ENCODE measurements at regions not wholly inside any gene's neighbourhood (a gene's known extent, or its start where the extent isn't known, plus 50 kb on each side); places are given as distances from the start of the nearest gene placed in this dataset.

DNA sequence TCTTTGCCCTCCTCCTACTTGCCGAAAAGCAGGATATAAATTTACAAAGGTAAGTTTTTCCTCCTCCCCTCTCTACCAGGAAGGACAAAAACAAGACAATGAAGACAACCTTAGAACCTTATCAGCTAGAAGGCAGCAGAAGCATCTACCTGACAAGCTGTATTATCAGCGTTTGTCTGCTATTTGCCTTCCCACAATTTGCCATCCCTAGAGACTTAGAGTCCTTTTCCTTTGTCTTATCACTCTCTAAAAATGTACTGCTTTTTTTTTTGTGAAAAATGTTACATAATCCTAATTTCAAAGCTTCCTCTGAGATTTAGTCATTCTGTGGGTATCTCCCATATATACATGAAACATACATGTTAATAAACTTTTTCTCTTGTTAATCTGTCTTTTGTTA, 176.9 kb upstream of the PROK2 start:
- no peak for DNase-seq (ENCODE audit: low read depth in 6 of 9, low spot score in 9 of 9)
- Histone ChIP-seq H3K4me3 (ENCODE audit: low read length in 2 of 2) (no peak overlapping the region), H3K4me1 (ENCODE audit: control insufficient read depth in 2 of 2, insufficient read depth in 2 of 2, low read length in 2 of 2) (peaks cover 18 to 38% of the 10 kb centered on the region in 2 donors), H3K27me3 (ENCODE audit: control insufficient read depth in 2 of 2, insufficient read depth in 1 of 2, low read length in 1 of 2) (no peaks in the 10 kb centered on the region), H3K36me3 (ENCODE audit: control insufficient read depth in 2 of 2, insufficient read depth in 2 of 2, low read length in 1 of 2) (no peaks in the 10 kb centered on the region), H3K9me3 (ENCODE audit: control insufficient read depth in 2 of 2, insufficient read depth in 1 of 2, low read length in 1 of 2) (no peaks in the 10 kb centered on the region), H3K27ac (ENCODE audit: low read depth in 1 of 2, low read length in 1 of 2) (no peak overlapping the region)
- 97% methylated on average over 2 of the region's 2 CpGs for WGBS

DNA sequence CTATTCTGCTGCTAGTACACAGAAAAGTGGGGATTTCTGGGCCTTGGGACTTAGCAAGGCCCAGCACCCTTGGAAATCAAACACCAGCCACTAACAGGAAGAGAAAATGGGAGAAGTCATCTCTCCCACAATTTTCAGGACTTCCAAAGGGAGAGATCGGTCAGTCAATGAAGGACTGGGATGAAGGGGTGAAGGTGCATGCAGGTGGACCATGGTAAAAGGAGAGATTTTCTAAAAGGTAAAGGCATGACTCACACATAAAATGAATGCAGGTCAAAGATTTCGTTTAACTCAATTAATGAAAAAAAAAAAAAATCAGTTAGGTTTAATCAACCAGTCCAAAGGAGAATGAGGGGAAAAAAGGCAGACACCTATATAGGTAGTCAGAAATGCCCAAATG, 176.4 kb upstream of the PROK2 start:
- H3K27ac ChIP-seq (ENCODE audit: low read depth in 1 of 2, low read length in 1 of 2): no peak overlapping the region
- H3K4me1 ChIP-seq (ENCODE audit: control insufficient read depth in 2 of 2, insufficient read depth in 2 of 2, low read length in 2 of 2): peaks cover 15 to 38% of the 10 kb centered on the region in 2 donors
- H3K9me3 ChIP-seq (ENCODE audit: control insufficient read depth in 2 of 2, insufficient read depth in 1 of 2, low read length in 1 of 2): no peaks in the 10 kb centered on the region
- WGBS: 97% methylated on average over 2 of the region's 2 CpGs
- no peak for DNase-seq (ENCODE audit: low read depth in 6 of 9, low spot score in 9 of 9)
- no peaks in the 10 kb centered on the region for H3K36me3 ChIP-seq (ENCODE audit: control insufficient read depth in 2 of 2, insufficient read depth in 2 of 2, low read length in 1 of 2)
- no peaks in the 10 kb centered on the region for H3K27me3 ChIP-seq (ENCODE audit: control insufficient read depth in 2 of 2, insufficient read depth in 1 of 2, low read length in 1 of 2)
- H3K4me3 ChIP-seq (ENCODE audit: low read length in 2 of 2): no peak overlapping the region

DNA sequence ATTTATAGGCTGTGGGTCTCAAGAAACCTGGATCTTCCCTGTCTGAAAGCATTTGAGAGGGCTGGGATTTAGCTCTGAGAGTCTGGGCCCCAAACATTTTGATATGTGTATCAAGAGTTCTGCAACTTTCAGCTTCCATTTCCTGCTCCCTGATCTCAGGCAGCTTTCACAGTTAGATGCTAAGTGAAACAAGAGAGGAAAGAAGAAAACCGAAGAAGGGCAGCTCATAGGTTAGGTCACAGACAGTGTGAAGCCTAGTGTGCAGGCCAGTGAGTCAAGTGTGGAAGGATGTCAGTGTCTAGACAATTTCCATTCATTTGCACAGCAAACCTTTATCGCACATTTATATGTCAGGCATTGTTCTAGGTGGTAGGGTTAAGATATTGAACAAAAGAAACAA, 173.6 kb upstream of the PROK2 start:
- 77% methylated on average over 2 of the region's 2 CpGs for WGBS
- Histone ChIP-seq H3K4me3 (ENCODE audit: low read length in 2 of 2) (no peak overlapping the region), H3K27me3 (ENCODE audit: control insufficient read depth in 2 of 2, insufficient read depth in 1 of 2, low read length in 1 of 2) (no peaks in the 10 kb centered on the region), H3K27ac (ENCODE audit: low read depth in 1 of 2, low read length in 1 of 2) (peak overlapping the region in 1 of 2 donors; percentile 27), H3K4me1 (ENCODE audit: control insufficient read depth in 2 of 2, insufficient read depth in 2 of 2, low read length in 2 of 2) (peaks cover 14 to 34% of the 10 kb centered on the region in 2 donors), H3K9me3 (ENCODE audit: control insufficient read depth in 2 of 2, insufficient read depth in 1 of 2, low read length in 1 of 2) (no peaks in the 10 kb centered on the region), H3K36me3 (ENCODE audit: control insufficient read depth in 2 of 2, insufficient read depth in 2 of 2, low read length in 1 of 2) (no peaks in the 10 kb centered on the region)
- DNase-seq (ENCODE audit: low read depth in 6 of 9, low spot score in 9 of 9): peak in 1 of 9 donors; percentile 46

DNA sequence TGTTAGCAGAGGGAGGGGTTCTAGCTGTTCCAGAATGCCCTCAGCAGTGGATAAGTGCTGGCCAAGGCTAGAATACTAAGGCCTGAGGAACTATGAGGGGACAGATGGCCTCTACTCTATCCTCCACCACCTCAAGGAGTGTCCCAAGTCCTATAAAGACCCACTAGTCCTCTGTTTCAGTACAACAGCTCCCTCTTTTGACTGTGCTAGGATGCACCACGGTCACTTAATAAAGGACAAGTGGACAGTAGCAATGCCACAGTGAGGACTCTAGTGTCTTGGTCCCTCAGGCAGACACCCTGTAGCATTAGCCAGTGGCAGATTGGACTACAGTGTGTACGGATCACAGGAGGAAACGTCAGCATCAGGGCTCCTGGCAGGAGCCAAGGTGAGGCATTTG, 171.8 kb upstream of the PROK2 start:
- H3K27ac ChIP-seq (ENCODE audit: low read depth in 1 of 2, low read length in 1 of 2): no peak overlapping the region
- no peak for DNase-seq (ENCODE audit: low read depth in 6 of 9, low spot score in 9 of 9)
- H3K36me3 ChIP-seq (ENCODE audit: control insufficient read depth in 2 of 2, insufficient read depth in 2 of 2, low read length in 1 of 2): no peaks in the 10 kb centered on the region
- peaks cover 14 to 38% of the 10 kb centered on the region in 2 donors for H3K4me1 ChIP-seq (ENCODE audit: control insufficient read depth in 2 of 2, insufficient read depth in 2 of 2, low read length in 2 of 2)
- H3K4me3 ChIP-seq (ENCODE audit: low read length in 2 of 2): no peak overlapping the region
- WGBS: 98% methylated on average over 3 of the region's 3 CpGs
- no peaks in the 10 kb centered on the region for H3K27me3 ChIP-seq (ENCODE audit: control insufficient read depth in 2 of 2, insufficient read depth in 1 of 2, low read length in 1 of 2)
- H3K9me3 ChIP-seq (ENCODE audit: control insufficient read depth in 2 of 2, insufficient read depth in 1 of 2, low read length in 1 of 2): no peaks in the 10 kb centered on the region

DNA sequence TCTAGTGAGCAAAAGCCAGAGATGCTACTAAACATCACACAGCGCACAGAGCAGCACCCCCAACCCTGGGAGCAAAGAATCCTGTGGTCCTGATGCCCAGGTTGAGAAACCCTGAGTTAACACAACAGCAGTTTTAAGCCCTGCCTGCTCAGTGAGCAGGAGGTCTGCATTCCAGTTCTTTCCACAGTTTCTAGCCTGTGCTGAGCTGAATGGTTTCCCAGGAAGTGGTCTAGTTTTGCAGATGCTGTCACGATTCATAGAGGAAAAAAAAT, 171.1 kb upstream of the PROK2 start:
- DNase-seq (ENCODE audit: low read depth in 6 of 9, low spot score in 9 of 9): peak in 1 of 9 donors; percentile 31
- 43% methylated on average over 2 of the region's 2 CpGs for WGBS
- Histone ChIP-seq H3K4me3 (ENCODE audit: low read length in 2 of 2) (no peak overlapping the region), H3K27me3 (ENCODE audit: control insufficient read depth in 2 of 2, insufficient read depth in 1 of 2, low read length in 1 of 2) (no peaks in the 10 kb centered on the region), H3K27ac (ENCODE audit: low read depth in 1 of 2, low read length in 1 of 2) (no peak overlapping the region), H3K4me1 (ENCODE audit: control insufficient read depth in 2 of 2, insufficient read depth in 2 of 2, low read length in 2 of 2) (peaks cover 14 to 38% of the 10 kb centered on the region in 2 donors), H3K36me3 (ENCODE audit: control insufficient read depth in 2 of 2, insufficient read depth in 2 of 2, low read length in 1 of 2) (no peaks in the 10 kb centered on the region), H3K9me3 (ENCODE audit: control insufficient read depth in 2 of 2, insufficient read depth in 1 of 2, low read length in 1 of 2) (no peaks in the 10 kb centered on the region)

DNA sequence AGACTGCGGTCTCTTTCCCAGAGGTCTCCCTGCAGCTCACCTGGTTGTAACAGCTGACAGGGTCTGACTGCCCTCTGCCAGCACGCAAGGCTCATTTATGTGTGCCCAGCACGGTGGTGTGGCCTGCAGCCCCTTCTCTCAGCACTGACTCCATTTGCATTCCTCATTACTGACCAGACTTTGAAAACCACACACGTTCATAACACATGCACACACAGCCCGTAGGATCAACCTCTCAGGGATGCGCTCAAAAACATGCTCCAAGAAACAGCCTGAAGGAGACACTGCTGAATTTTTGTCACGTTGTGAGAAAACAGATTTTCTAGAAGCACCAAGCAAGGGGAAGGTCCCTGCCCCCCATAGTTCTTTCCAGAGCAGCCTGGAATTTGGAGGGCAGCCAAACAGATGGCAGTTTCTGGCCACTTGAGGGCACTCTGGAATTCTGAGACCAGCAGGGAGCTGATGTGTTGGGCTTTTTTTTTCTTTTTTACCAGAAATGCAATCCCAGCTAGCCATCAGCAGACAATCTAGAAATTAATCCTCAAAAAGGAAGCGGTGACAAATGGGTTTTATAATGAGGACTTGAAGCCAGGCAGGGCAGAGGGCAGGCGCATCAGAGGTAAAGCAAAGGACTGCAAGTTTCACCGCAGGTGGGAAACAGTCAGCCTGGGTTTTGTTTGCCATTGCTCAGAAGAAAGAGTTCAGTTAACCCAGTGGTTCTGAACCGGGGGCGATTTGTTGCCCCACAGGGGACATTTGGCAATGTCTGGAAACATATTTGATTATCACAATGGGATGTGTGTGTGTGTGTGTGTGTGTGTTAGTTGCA, 170.5 kb upstream of the PROK2 start:
- DNase-seq (ENCODE audit: low read depth in 6 of 9, low spot score in 9 of 9): peak in 2 of 9 donors; percentile 20 to 58
- Histone ChIP-seq H3K36me3 (ENCODE audit: control insufficient read depth in 2 of 2, insufficient read depth in 2 of 2, low read length in 1 of 2) (no peaks in the 10 kb centered on the region), H3K27ac (ENCODE audit: low read depth in 1 of 2, low read length in 1 of 2) (no peak overlapping the region), H3K4me3 (ENCODE audit: low read length in 2 of 2) (no peak overlapping the region), H3K27me3 (ENCODE audit: control insufficient read depth in 2 of 2, insufficient read depth in 1 of 2, low read length in 1 of 2) (no peaks in the 10 kb centered on the region), H3K9me3 (ENCODE audit: control insufficient read depth in 2 of 2, insufficient read depth in 1 of 2, low read length in 1 of 2) (no peaks in the 10 kb centered on the region), H3K4me1 (ENCODE audit: control insufficient read depth in 2 of 2, insufficient read depth in 2 of 2, low read length in 2 of 2) (peaks cover 14 to 38% of the 10 kb centered on the region in 2 donors)
- WGBS: 49% methylated on average over 12 of the region's 12 CpGs

DNA sequence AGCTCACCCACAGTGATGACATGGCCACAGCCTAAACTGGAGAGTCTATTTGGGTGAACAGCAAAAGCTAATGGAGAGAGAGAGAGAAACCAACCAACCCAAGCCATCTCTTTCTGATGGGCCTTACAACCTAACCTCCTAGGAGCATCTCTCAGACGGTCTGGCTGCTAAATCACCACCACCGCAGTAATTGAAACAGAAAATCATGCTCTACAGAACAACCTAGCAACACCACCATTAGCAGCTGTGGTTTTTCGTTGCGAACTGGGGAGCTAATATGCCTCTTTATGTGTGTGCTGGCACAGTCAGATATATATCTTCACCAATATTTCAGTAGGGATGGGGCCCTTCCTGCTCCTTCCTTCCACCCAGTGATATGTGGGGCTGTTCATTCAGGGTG, 166.9 kb upstream of the PROK2 start:
- no peak for DNase-seq (ENCODE audit: low read depth in 6 of 9, low spot score in 9 of 9)
- Histone ChIP-seq H3K9me3 (ENCODE audit: control insufficient read depth in 2 of 2, insufficient read depth in 1 of 2, low read length in 1 of 2) (no peaks in the 10 kb centered on the region), H3K36me3 (ENCODE audit: control insufficient read depth in 2 of 2, insufficient read depth in 2 of 2, low read length in 1 of 2) (no peaks in the 10 kb centered on the region), H3K4me1 (ENCODE audit: control insufficient read depth in 2 of 2, insufficient read depth in 2 of 2, low read length in 2 of 2) (peaks cover 14 to 23% of the 10 kb centered on the region in 2 donors), H3K27ac (ENCODE audit: low read depth in 1 of 2, low read length in 1 of 2) (no peak overlapping the region), H3K27me3 (ENCODE audit: control insufficient read depth in 2 of 2, insufficient read depth in 1 of 2, low read length in 1 of 2) (no peaks in the 10 kb centered on the region), H3K4me3 (ENCODE audit: low read length in 2 of 2) (no peak overlapping the region)
- WGBS: 69% methylated on average over 4 of the region's 4 CpGs

DNA sequence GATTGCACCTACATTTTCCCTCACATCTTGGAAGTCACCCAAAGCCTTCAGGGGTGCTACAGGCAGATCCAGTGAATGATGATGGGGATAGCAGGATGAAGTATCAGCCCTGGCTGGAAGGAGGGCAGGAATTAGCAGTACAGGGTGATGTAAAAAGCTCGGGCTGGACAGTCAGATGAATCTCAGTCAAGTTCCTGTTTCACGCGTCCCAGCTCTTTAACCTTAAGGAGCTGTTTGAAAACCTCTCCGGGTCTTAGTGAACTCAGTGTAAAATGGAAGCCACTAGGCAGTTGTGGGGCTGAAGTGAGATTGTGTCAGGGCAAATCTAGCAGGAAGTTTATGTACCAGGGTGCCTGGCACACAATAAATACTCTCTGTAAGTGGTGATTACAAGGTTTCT, 166.4 kb upstream of the PROK2 start:
- Histone ChIP-seq H3K4me1 (ENCODE audit: control insufficient read depth in 2 of 2, insufficient read depth in 2 of 2, low read length in 2 of 2) (peaks cover 11 to 18% of the 10 kb centered on the region in 2 donors), H3K9me3 (ENCODE audit: control insufficient read depth in 2 of 2, insufficient read depth in 1 of 2, low read length in 1 of 2) (no peaks in the 10 kb centered on the region), H3K36me3 (ENCODE audit: control insufficient read depth in 2 of 2, insufficient read depth in 2 of 2, low read length in 1 of 2) (no peaks in the 10 kb centered on the region), H3K4me3 (ENCODE audit: low read length in 2 of 2) (no peak overlapping the region), H3K27me3 (ENCODE audit: control insufficient read depth in 2 of 2, insufficient read depth in 1 of 2, low read length in 1 of 2) (no peaks in the 10 kb centered on the region), H3K27ac (ENCODE audit: low read depth in 1 of 2, low read length in 1 of 2) (no peak overlapping the region)
- no peak for DNase-seq (ENCODE audit: low read depth in 6 of 9, low spot score in 9 of 9)
- WGBS: 82% methylated on average over 4 of the region's 4 CpGs

DNA sequence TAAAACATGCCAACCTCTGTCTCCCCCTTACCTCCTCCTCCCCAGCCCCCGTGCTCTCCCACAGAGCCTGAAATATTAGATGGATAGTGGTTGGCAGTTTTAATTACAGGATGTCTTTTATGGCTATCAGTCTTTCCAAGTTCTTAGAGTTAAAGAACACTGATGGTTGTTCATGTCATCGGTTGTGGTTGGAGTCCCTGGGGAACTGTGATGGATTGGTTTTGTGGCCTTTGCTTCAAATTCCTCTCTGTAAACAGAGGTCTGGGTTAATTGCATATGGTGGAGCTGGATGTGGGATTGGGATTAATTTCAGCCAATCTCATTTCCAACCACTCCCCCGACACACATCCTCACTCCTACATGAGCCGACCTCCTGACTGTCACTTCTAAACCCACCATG, 164.5 kb upstream of the PROK2 start:
- peaks cover 0 to 5% of the 10 kb centered on the region in 2 donors for H3K4me1 ChIP-seq (ENCODE audit: control insufficient read depth in 2 of 2, insufficient read depth in 2 of 2, low read length in 2 of 2)
- H3K27ac ChIP-seq (ENCODE audit: low read depth in 1 of 2, low read length in 1 of 2): no peak overlapping the region
- H3K27me3 ChIP-seq (ENCODE audit: control insufficient read depth in 2 of 2, insufficient read depth in 1 of 2, low read length in 1 of 2): no peaks in the 10 kb centered on the region
- no peaks in the 10 kb centered on the region for H3K36me3 ChIP-seq (ENCODE audit: control insufficient read depth in 2 of 2, insufficient read depth in 2 of 2, low read length in 1 of 2)
- WGBS: 93% methylated on average over 4 of the region's 4 CpGs
- no peaks in the 10 kb centered on the region for H3K9me3 ChIP-seq (ENCODE audit: control insufficient read depth in 2 of 2, insufficient read depth in 1 of 2, low read length in 1 of 2)
- DNase-seq (ENCODE audit: low read depth in 6 of 9, low spot score in 9 of 9): no peak
- no peak overlapping the region for H3K4me3 ChIP-seq (ENCODE audit: low read length in 2 of 2)

Data from thymus (tissue), 11 donors.